NOMO-1 treated with DMSO at 0.1 percent for 48 hours (cell line): ENCODE measurements at regions not wholly inside any gene's neighbourhood (a gene's known extent, or its start where the extent isn't known, plus 50 kb on each side); places are given as distances from the start of the nearest gene placed in this dataset.
"Not testable (repeated sequence)": the region's sequence is repeated elsewhere in the genome, so short reads cannot be mapped to it uniquely, and the experiment has no call there.

Experiments
- DNase-seq: peaks from one replicate; lab custom pipeline; 2025; ENCODE audit not compliant: unreplicated experiment; lab: John Stamatoyannopoulos, UW

GRCh38 chr9:134545543-134546245, 95.9 kb upstream of the COL5A1 start:
- DNase-seq: peak; percentile 26

- no peak for DNase-seq
Observed at GRCh38 chr9:134546246-134546731, 95.3 kb upstream of the COL5A1 start.

GRCh38 chr9:134546746-134547145, 94.9 kb upstream of the COL5A1 start:
- no peak for DNase-seq

GRCh38 chr9:134547161-134548100, 94.2 kb upstream of the COL5A1 start:
- no peak for DNase-seq

- no peak for DNase-seq
Observed at GRCh38 chr9:134548185-134548584, 93.4 kb upstream of the COL5A1 start.

GRCh38 chr9:134548618-134549017, 93.0 kb upstream of the COL5A1 start:
- no peak for DNase-seq

- no peak for DNase-seq
Observed at GRCh38 chr9:134549336-134549735, 92.3 kb upstream of the COL5A1 start.

- not testable (repeated sequence) for DNase-seq
Observed at GRCh38 chr9:134550081-134550480, 91.5 kb upstream of the COL5A1 start.

GRCh38 chr9:134550584-134550983, 91.0 kb upstream of the COL5A1 start:
- no peak for DNase-seq

GRCh38 chr9:134551176-134551575, 90.4 kb upstream of the COL5A1 start:
- DNase-seq: no peak

- peak; percentile 83 for DNase-seq
Observed at GRCh38 chr9:134551644-134552348, 89.8 kb upstream of the COL5A1 start.

GRCh38 chr9:134552349-134552990, 89.1 kb upstream of the COL5A1 start:
- DNase-seq: no peak

GRCh38 chr9:134553061-134553891, 88.3 kb upstream of the COL5A1 start:
- DNase-seq: no peak

GRCh38 chr9:134553996-134554372, 87.6 kb upstream of the COL5A1 start:
- DNase-seq: no peak

GRCh38 chr9:134554373-134555093, 87.1 kb upstream of the COL5A1 start:
- no peak for DNase-seq

- DNase-seq: no peak
Observed at GRCh38 chr9:134555094-134555650, 86.4 kb upstream of the COL5A1 start.

- no peak for DNase-seq
Observed at GRCh38 chr9:134556531-134557068, 85.0 kb upstream of the COL5A1 start.

- no peak for DNase-seq
Observed at GRCh38 chr9:134557331-134557730, 84.3 kb upstream of the COL5A1 start.
